OCI-LY7 (cell line): ENCODE measurements at regions not wholly inside any gene's neighbourhood (a gene's known extent, or its start where the extent isn't known, plus 50 kb on each side); places are given as distances from the start of the nearest gene placed in this dataset.

ENCODE experiments used
- BruUV-seq: library from RNA; stranded (reverse); fragments of 400-500 nt; replicated peaks from 2 replicates; lab custom pipeline; 2021; lab: Mats Ljungman, UMichigan
- CTCF ChIA-PET: fragments of 300-600 bp; sonication (Branson Sonifier 250); formaldehyde crosslinking; loops from one replicate; lab custom pipeline; 2022; ENCODE audit warnings: antibody characterized with exemption; ENCODE audit not compliant: unreplicated experiment; lab: Charles Lee
- POLR2A ChIA-PET: fragments of 300-600 bp; sonication (Branson Sonifier 250); formaldehyde crosslinking; loops from one replicate; lab custom pipeline; 2022; ENCODE audit warnings: antibody characterized with exemption; lab: Charles Lee
- DNase-seq: peaks from one replicate; pipeline ENCODE4 v3.0.0-alpha.2; 2015; ENCODE audit warnings: low spot score
- H2AFZ ChIP-seq: fragments of 200-600 bp; sonication (generic), shearing (Covaris generic); 2 replicates; pipeline ENCODE4 v1.6.1; 2014; ENCODE audit warnings: mild to moderate bottlenecking, antibody characterized with exemption, low read length, moderate library complexity
- H3K27ac ChIP-seq: fragments of 200-600 bp; sonication (generic); 2 replicates; pipeline ENCODE4 v1.5.1; 2014; ENCODE audit warnings: mixed run types, low read depth, mild to moderate bottlenecking, moderate library complexity, low read length, inconsistent platforms; ENCODE audit not compliant: poor library complexity, severe bottlenecking
- H3K36me3 ChIP-seq: fragments of 200-600 bp; sonication (generic); 2 replicates; pipeline ENCODE4 v1.6.1; 2014; ENCODE audit warnings: mild to moderate bottlenecking, antibody characterized with exemption, low read length, moderate library complexity, mixed read lengths; ENCODE audit not compliant: insufficient read depth
- H3K4me1 ChIP-seq: fragments of 200-600 bp; sonication (generic); 2 replicates; pipeline ENCODE4 v1.5.1; 2014; ENCODE audit warnings: mild to moderate bottlenecking, low read length; ENCODE audit not compliant: insufficient read depth, poor library complexity, severe bottlenecking
- H3K4me2 ChIP-seq: fragments of 200-600 bp; sonication (generic); 2 replicates; pipeline ENCODE4 v1.6.1; 2014; ENCODE audit warnings: mild to moderate bottlenecking, low read length
- H3K4me3 ChIP-seq: fragments of 200-600 bp; sonication (generic); 2 replicates; pipeline ENCODE4 v1.5.1; 2014; ENCODE audit warnings: mild to moderate bottlenecking, low read depth, low read length; ENCODE audit not compliant: poor library complexity, severe bottlenecking
- H3K79me2 ChIP-seq: fragments of 200-600 bp; sonication (generic); 2 replicates; pipeline ENCODE4 v1.6.1; 2016; ENCODE audit warnings: low read depth, mild to moderate bottlenecking, low read length, moderate library complexity, mixed read lengths; ENCODE audit not compliant: insufficient read depth
- H3K9me2 ChIP-seq: fragments of 200-600 bp; sonication (generic); 2 replicates; pipeline ENCODE4 v1.6.1; 2016; ENCODE audit warnings: mild to moderate bottlenecking, low read length, mixed read lengths; ENCODE audit not compliant: insufficient read depth
- H3K9me3 ChIP-seq: fragments of 200-600 bp; sonication (generic); 2 replicates; pipeline ENCODE4 v1.6.1; 2014; ENCODE audit warnings: mild to moderate bottlenecking, mixed run types, low read length, mixed read lengths
- H4K20me1 ChIP-seq: fragments of 200-600 bp; sonication (generic); 2 replicates; pipeline ENCODE4 v1.6.1; 2014; ENCODE audit warnings: mild to moderate bottlenecking, antibody characterized with exemption, low read length, moderate library complexity, mixed read lengths; ENCODE audit not compliant: insufficient read depth
- EZH2phosphoT487 ChIP-seq: fragments of 200-600 bp; sonication (generic); IDR thresholded peaks from 2 replicates; pipeline ENCODE4 v1.6.1; 2018; ENCODE audit warnings: low read depth, borderline replicate concordance, mild to moderate bottlenecking, mixed run types, antibody characterized with exemption, low read length, moderate library complexity, mixed read lengths
- intact Hi-C: fragments of 100-400 bp; cut with micrococcal nuclease; formaldehyde crosslinking; loops from one replicate; pipeline ENCODE4 v1.10.0; 2022; ENCODE audit not compliant: unreplicated experiment
- TF ChIP-seq, protein P1 (sequence below): fragments of 200-600 bp; sonication (generic); conservative IDR thresholded peaks from 2 replicates; pipeline ENCODE4 v1.5.1; 2014; ENCODE audit warnings: mild to moderate bottlenecking, antibody characterized with exemption, low read length, moderate library complexity, mixed read lengths

- Histone ChIP-seq H3K4me1 (no peaks in the 10 kb centered on the region), H3K79me2 (no peaks in the 10 kb centered on the region), H3K9me3 (no peaks in the 10 kb centered on the region), H3K36me3 (no peaks in the 10 kb centered on the region), H3K4me3 (no peak overlapping the region), H3K27ac (no peak overlapping the region), H4K20me1 (no peaks in the 10 kb centered on the region), H3K4me2 (no peak overlapping the region), H2AFZ (no peak overlapping the region), H3K9me2 (no peaks in the 10 kb centered on the region)
- no peak for DNase-seq
- TF ChIP-seq, protein P1, sequence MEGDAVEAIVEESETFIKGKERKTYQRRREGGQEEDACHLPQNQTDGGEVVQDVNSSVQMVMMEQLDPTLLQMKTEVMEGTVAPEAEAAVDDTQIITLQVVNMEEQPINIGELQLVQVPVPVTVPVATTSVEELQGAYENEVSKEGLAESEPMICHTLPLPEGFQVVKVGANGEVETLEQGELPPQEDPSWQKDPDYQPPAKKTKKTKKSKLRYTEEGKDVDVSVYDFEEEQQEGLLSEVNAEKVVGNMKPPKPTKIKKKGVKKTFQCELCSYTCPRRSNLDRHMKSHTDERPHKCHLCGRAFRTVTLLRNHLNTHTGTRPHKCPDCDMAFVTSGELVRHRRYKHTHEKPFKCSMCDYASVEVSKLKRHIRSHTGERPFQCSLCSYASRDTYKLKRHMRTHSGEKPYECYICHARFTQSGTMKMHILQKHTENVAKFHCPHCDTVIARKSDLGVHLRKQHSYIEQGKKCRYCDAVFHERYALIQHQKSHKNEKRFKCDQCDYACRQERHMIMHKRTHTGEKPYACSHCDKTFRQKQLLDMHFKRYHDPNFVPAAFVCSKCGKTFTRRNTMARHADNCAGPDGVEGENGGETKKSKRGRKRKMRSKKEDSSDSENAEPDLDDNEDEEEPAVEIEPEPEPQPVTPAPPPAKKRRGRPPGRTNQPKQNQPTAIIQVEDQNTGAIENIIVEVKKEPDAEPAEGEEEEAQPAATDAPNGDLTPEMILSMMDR, result no peak
- no peak for TF ChIP-seq EZH2phosphoT487
- BruUV-seq, result no TSS peak
- POLR2A ChIA-PET, result interaction anchor here (0.6 to 0.7 kb wide), 2 partner anchors 56 to 673 kb away, joined by 4 to 5 read pairs; no protein-coding TSS in a partner anchor
- CTCF ChIA-PET, result no interaction called here
- intact Hi-C loops, result no loop called here
These were observed 258.5 kb upstream of the ADRA1B start for GRCh38 chr5:159657771-159658170.

DNA sequence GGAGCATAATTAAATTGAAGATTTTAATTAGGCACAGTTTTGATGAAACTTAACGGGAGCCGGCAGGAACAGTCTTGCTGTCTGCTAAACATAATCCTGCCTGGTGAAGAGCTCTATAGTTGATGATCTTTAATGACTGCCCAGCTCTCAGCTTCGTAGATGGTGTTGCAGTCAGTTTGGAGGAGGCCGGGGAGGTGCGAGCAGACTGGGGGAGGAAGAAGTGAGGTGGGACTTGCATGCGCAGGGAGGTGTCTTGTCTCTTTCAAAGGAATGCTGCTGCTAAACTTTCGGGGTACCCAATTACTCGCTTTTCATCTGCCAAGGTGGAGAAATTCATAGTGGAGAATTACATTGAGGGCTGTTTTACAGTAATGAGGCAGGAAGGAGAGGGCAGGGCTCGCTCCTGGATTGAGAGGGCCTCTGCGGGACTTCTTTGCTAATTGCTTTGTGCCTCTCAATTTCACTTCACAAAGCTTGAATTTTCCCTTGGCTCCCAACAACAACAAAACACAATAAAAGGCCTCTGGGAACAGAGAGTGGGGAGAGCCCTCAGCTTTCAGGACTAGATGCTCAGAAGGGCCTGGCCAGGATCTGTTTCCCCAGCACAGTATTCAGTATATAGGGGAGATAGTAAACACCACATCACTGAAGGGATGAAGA, 257.9 kb upstream of the ADRA1B start:
- H3K4me3 ChIP-seq, result no peak overlapping the region
- no peaks in the 10 kb centered on the region for H3K9me2 ChIP-seq
- no peaks in the 10 kb centered on the region for H3K36me3 ChIP-seq
- H3K4me1 ChIP-seq, result no peaks in the 10 kb centered on the region
- H3K27ac ChIP-seq, result no peak overlapping the region
- TF ChIP-seq, protein P1, result no peak
- TF ChIP-seq EZH2phosphoT487, result no peak
- ChIA-PET POLR2A (no interaction called here), CTCF (no interaction called here)
- no peak for DNase-seq
- H2AFZ ChIP-seq, result no peak overlapping the region
- no TSS peak for BruUV-seq
- H3K4me2 ChIP-seq, result no peak overlapping the region
- H3K79me2 ChIP-seq, result no peaks in the 10 kb centered on the region
- H4K20me1 ChIP-seq, result no peaks in the 10 kb centered on the region
- intact Hi-C loops, result no loop called here
- H3K9me3 ChIP-seq, result no peaks in the 10 kb centered on the region

- CTCF ChIA-PET, result no interaction called here
- Histone ChIP-seq H3K36me3 (no peaks in the 10 kb centered on the region), H3K27ac (no peak overlapping the region), H3K4me2 (no peak overlapping the region), H3K4me1 (no peaks in the 10 kb centered on the region), H2AFZ (no peak overlapping the region), H3K4me3 (no peak overlapping the region), H3K9me2 (no peaks in the 10 kb centered on the region), H4K20me1 (no peaks in the 10 kb centered on the region), H3K9me3 (no peaks in the 10 kb centered on the region), H3K79me2 (no peaks in the 10 kb centered on the region)
- DNase-seq, result no peak
- no peak for TF ChIP-seq EZH2phosphoT487
- TF ChIP-seq, protein P1, result no peak
- BruUV-seq, result no TSS peak
- POLR2A ChIA-PET, result interaction anchor here (0.5 to 0.6 kb wide), 2 partner anchors 606 to 1422 kb away, joined by 3 to 5 read pairs; no protein-coding TSS in a partner anchor
- intact Hi-C loops, result no loop called here
These were observed 255.9 kb upstream of the ADRA1B start for GRCh38 chr5:159660401-159660800.
